GM18951 (cell line): ENCODE measurements at regions not wholly inside any gene's neighbourhood (a gene's known extent, or its start where the extent isn't known, plus 50 kb on each side); places are given as distances from the start of the nearest gene placed in this dataset.
"Not testable (repeated sequence)": the region's sequence is repeated elsewhere in the genome, so short reads cannot be mapped to it uniquely, and the experiment has no call there.

Source experiments
- POLR2A ChIP-seq: IDR thresholded peaks from 4 replicates; pipeline ENCODE4 v1.6.1; 2011; ENCODE audit warnings: mild to moderate bottlenecking; ENCODE audit not compliant: insufficient read length, insufficient read depth; ENCODE audit errors: extremely low read depth
- in situ Hi-C: fragments of 300-500 bp; cut with MboI; formaldehyde crosslinking; loops from one replicate; pipeline ENCODE4 v1.12.0; 2022; ENCODE audit warnings: low sequenced_read_pairs, mixed read lengths, inconsistent platforms; ENCODE audit not compliant: unreplicated experiment

- in situ Hi-C loops = no loop called here
- TF ChIP-seq POLR2A = no peak
Observed at GRCh38 chr15:96184297-96184696, 146.2 kb upstream of the NR2F2 start.

GRCh38 chr15:96186105-96186504, 144.4 kb upstream of the NR2F2 start:
- no peak for TF ChIP-seq POLR2A
- in situ Hi-C loops = no loop called here

- TF ChIP-seq POLR2A = no peak
- in situ Hi-C loops = no loop called here
Observed at GRCh38 chr15:96187341-96188305, 142.9 kb upstream of the NR2F2 start.

- in situ Hi-C loops = no loop called here
- no peak for TF ChIP-seq POLR2A
Observed at GRCh38 chr15:96197721-96198120, 132.8 kb upstream of the NR2F2 start.

- in situ Hi-C loops = no loop called here
- no peak for TF ChIP-seq POLR2A
Observed at GRCh38 chr15:96199111-96199510, 131.4 kb upstream of the NR2F2 start.

GRCh38 chr15:96200357-96200967, 130.0 kb upstream of the NR2F2 start:
- TF ChIP-seq POLR2A = no peak
- in situ Hi-C loops = no loop called here

- TF ChIP-seq POLR2A = no peak
- in situ Hi-C loops = no loop called here
Observed at GRCh38 chr15:96201696-96202095, 128.8 kb upstream of the NR2F2 start.

- in situ Hi-C loops = not testable (repeated sequence)
Observed at GRCh38 chr15:96205588-96205987, 124.9 kb upstream of the NR2F2 start.

GRCh38 chr15:96207377-96208006, 123.0 kb upstream of the NR2F2 start:
- in situ Hi-C loops = no loop called here

GRCh38 chr15:96209285-96209735, 121.2 kb upstream of the NR2F2 start:
- no peak for TF ChIP-seq POLR2A
- in situ Hi-C loops = no loop called here

More at GRCh38 chr15:96207377-96208006, 123.0 kb upstream of the NR2F2 start:
- TF ChIP-seq POLR2A = no peak

GRCh38 chr15:96213045-96213444, 117.5 kb upstream of the NR2F2 start:
- no peak for TF ChIP-seq POLR2A

GRCh38 chr15:96213896-96214295, 116.6 kb upstream of the NR2F2 start:
- in situ Hi-C loops = no loop called here
- no peak for TF ChIP-seq POLR2A

More at GRCh38 chr15:96213045-96213444, 117.5 kb upstream of the NR2F2 start:
- in situ Hi-C loops = no loop called here

GRCh38 chr15:96216481-96216880, 114.0 kb upstream of the NR2F2 start:
- in situ Hi-C loops = not testable (repeated sequence)
